B cell (primary cell): ENCODE measurements at regions not wholly inside any gene's neighbourhood (a gene's known extent, or its start where the extent isn't known, plus 50 kb on each side); places are given as distances from the start of the nearest gene placed in this dataset.

Experiments
- ATAC-seq: fragments of 200-7000 bp; cut with Tn5 transposase; one replicate; pipeline ENCODE4 v1.10.0; 2021; ENCODE audit warnings: low read depth, mild to moderate bottlenecking, moderate number of reproducible peaks, moderate library complexity
- CTCF ChIA-PET: fragments of 350-600 bp; sonication (Branson Sonifier 250); formaldehyde crosslinking; loops from one replicate; lab custom pipeline; 2021; ENCODE audit warnings: antibody characterized with exemption, inconsistent platforms; lab: Charles Lee
- POLR2A ChIA-PET: fragments of 350-600 bp; sonication (Branson Sonifier 250); formaldehyde crosslinking; loops from one replicate; lab custom pipeline; 2021; ENCODE audit warnings: antibody characterized with exemption; lab: Charles Lee
- DNase-seq: peaks from one replicate; pipeline ENCODE4 v3.0.0; 2013
- H2AFZ ChIP-seq: 2 replicates; pipeline ENCODE4 v1.6.1; 2012; ENCODE audit warnings: mild to moderate bottlenecking, low read depth, low read length; ENCODE audit not compliant: insufficient read depth, poor library complexity, severe bottlenecking
- H3K27ac ChIP-seq, 2 donors: 1 replicate in 1 of 2; 2 replicates in 1 of 2; pipeline ENCODE4 v1.5.1; 2012 to 2013; ENCODE audit warnings: low read length in 2 of 2, mild to moderate bottlenecking in 2 of 2, moderate library complexity in 1 of 2
- H3K27me3 ChIP-seq, 4 experiments: fragments of 200-600 bp in 1 of 4; sonication (generic) in 1 of 4; replicated peaks in 1 of 4; 1 replicate in 2 of 4; 2 replicates in 2 of 4; pipeline versions ENCODE4 v1.6.1 to v1.7.0; 2013 to 2016; ENCODE audit warnings: low read length in 3 of 4, mild to moderate bottlenecking in 2 of 4, mixed read lengths in 1 of 4, moderate library complexity in 1 of 4; ENCODE audit not compliant: insufficient read depth in 4 of 4, control insufficient read depth in 3 of 4; ENCODE audit errors: control extremely low read depth in 1 of 4
- H3K36me3 ChIP-seq, 2 experiments: replicated peaks in 1 of 2; 1 replicate in 1 of 2; 2 replicates in 1 of 2; pipeline versions ENCODE4 v1.6.1 to v1.7.1; 2013; ENCODE audit warnings: low read length in 1 of 2; ENCODE audit not compliant: insufficient read depth in 2 of 2, control insufficient read depth in 1 of 2; ENCODE audit errors: control extremely low read depth in 1 of 2, extremely low read depth in 1 of 2
- H3K4me1 ChIP-seq, 2 donors: fragments of 200-600 bp in 1 of 2; sonication (generic) in 1 of 2; 1 replicate in 1 of 2; 2 replicates in 1 of 2; pipeline versions ENCODE4 v1.5.1 to v1.6.1; 2013 to 2017; ENCODE audit warnings: low read length in 2 of 2; ENCODE audit not compliant: control insufficient read depth in 2 of 2, insufficient read depth in 2 of 2
- H3K4me2 ChIP-seq: replicated peaks from 2 replicates; pipeline ENCODE3; 2012; ENCODE audit warnings: mild to moderate bottlenecking, low read depth, low read length; ENCODE audit not compliant: poor library complexity, severe bottlenecking
- H3K4me3 ChIP-seq, 5 experiments: fragments of 200-600 bp in 1 of 5; sonication (generic) in 1 of 5; 1 replicate in 3 of 5; 2 replicates in 2 of 5; pipeline versions ENCODE4 v1.5.1 to v1.7.0; 2011 to 2016; ENCODE audit warnings: low read length in 4 of 5, mild to moderate bottlenecking in 4 of 5, low read depth in 2 of 5, control low read depth in 1 of 5, moderate library complexity in 1 of 5; ENCODE audit not compliant: insufficient read depth in 1 of 5; ENCODE audit errors: control extremely low read depth in 1 of 5, extremely low read depth in 1 of 5
- H3K79me2 ChIP-seq: fragments of 200-600 bp; sonication (generic); one replicate; pipeline ENCODE4 v1.6.0; 2016; ENCODE audit warnings: low read length; ENCODE audit not compliant: control insufficient read depth, insufficient read depth
- H3K9ac ChIP-seq: fragments of 200-600 bp; sonication (generic); 2 replicates; pipeline ENCODE4 v1.6.1; 2017; ENCODE audit warnings: mild to moderate bottlenecking, low read length, moderate library complexity
- H3K9me3 ChIP-seq, 3 donors: one replicate each; pipeline versions ENCODE4 v1.6.1 to v1.7.1; 2013; ENCODE audit warnings: low read length in 2 of 3; ENCODE audit not compliant: control insufficient read depth in 2 of 3, insufficient read depth in 1 of 3; ENCODE audit errors: control extremely low read depth in 1 of 3
- H4K20me1 ChIP-seq: 2 replicates; pipeline ENCODE4 v1.6.0; 2012; ENCODE audit warnings: mild to moderate bottlenecking, low read length; ENCODE audit not compliant: insufficient read depth, control insufficient read depth, poor library complexity, severe bottlenecking
- H3K27ac Mint-ChIP-seq: one replicate; pipeline ENCODE4 v1.8.0; 2021; ENCODE audit warnings: mixed read lengths
- H3K27me3 Mint-ChIP-seq: one replicate; pipeline ENCODE4 v1.8.0; 2021; ENCODE audit warnings: mixed read lengths
- H3K4me1 Mint-ChIP-seq: one replicate; pipeline ENCODE4 v1.8.0; 2021; ENCODE audit warnings: mixed read lengths
- H3K4me3 Mint-ChIP-seq: one replicate; pipeline ENCODE4 v1.8.0; 2021; ENCODE audit warnings: mixed read lengths
- H3K9me3 Mint-ChIP-seq: one replicate; pipeline ENCODE4 v1.8.0; 2022; ENCODE audit warnings: mixed read lengths; ENCODE audit not compliant: insufficient read depth
- EZH2 ChIP-seq: IDR thresholded peaks from 2 replicates; pipeline ENCODE4 v1.6.1; 2012; ENCODE audit warnings: borderline replicate concordance, low read depth, mild to moderate bottlenecking, moderate library complexity, low read length; ENCODE audit not compliant: insufficient read depth, poor library complexity, severe bottlenecking
- WGBS: methylation state at CpG from one replicate; pipeline ENCODE4 v1.1.5; 2013; ENCODE audit warnings: missing lambda C conversion rate; ENCODE audit not compliant: insufficient coverage; 5-methylcytosine and 5-hydroxymethylcytosine counted together
- intact Hi-C: fragments of 100-400 bp; cut with micrococcal nuclease; formaldehyde crosslinking; loops from one replicate; pipeline ENCODE4 v1.10.0; 2022
- TF ChIP-seq, protein P1 (sequence below): fragments of 200-600 bp; IDR thresholded peaks from one replicate; pipeline ENCODE4 v1.8.0; 2022; ENCODE audit warnings: antibody characterized with exemption, mild to moderate bottlenecking

DNA sequence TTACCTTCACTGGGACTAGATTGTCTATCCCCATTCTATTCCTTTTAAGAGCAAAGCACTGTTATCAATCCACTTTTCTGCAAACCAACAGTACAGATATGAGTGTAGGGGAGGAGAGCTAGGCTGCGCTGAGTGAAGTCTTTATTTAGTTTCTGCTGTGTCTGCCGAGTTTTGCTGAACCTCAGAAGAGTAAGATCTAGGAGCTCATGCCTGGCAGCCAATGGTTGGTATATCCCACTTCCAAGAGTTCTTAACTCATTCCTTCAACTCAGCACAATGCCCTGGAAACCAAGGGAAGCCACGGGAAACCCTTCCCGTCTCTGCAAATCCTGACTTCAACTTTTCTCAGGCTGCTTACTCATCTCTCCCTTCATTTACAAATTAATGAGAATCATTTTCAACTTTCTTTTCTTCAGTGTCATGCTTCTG, 58.0 kb upstream of the JAK2 start:
- 80% methylated on average over 1 of the region's 4 CpGs for WGBS
- TF ChIP-seq, protein P1, sequence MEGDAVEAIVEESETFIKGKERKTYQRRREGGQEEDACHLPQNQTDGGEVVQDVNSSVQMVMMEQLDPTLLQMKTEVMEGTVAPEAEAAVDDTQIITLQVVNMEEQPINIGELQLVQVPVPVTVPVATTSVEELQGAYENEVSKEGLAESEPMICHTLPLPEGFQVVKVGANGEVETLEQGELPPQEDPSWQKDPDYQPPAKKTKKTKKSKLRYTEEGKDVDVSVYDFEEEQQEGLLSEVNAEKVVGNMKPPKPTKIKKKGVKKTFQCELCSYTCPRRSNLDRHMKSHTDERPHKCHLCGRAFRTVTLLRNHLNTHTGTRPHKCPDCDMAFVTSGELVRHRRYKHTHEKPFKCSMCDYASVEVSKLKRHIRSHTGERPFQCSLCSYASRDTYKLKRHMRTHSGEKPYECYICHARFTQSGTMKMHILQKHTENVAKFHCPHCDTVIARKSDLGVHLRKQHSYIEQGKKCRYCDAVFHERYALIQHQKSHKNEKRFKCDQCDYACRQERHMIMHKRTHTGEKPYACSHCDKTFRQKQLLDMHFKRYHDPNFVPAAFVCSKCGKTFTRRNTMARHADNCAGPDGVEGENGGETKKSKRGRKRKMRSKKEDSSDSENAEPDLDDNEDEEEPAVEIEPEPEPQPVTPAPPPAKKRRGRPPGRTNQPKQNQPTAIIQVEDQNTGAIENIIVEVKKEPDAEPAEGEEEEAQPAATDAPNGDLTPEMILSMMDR: no peak
- TF ChIP-seq EZH2: no peak

DNA sequence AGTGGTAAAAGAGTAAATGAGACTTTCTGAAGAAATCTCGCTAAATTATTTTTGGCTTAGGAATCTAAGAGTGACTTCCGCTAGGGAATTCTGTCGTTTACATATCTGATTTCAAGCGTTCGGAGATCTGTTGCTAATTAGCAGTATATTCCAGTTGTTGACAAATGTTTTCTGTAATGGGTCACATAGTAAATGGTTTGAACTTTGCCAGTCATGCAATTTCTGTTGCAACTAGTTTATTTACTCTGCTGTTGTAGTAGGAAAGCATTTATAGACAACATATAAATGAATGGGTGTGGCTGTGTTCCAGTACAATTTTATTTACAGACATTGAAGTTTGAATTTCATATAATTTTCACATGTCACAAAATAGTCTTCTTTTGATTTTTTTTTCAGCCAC, 57.4 kb upstream of the JAK2 start:
- H3K9ac ChIP-seq: no peak overlapping the region
- H3K4me3 ChIP-seq: no peak overlapping the region
- no peak for ATAC-seq
- H3K27ac ChIP-seq: no peak overlapping the region
- WGBS: 100% methylated on average over 4 of the region's 5 CpGs
- peaks cover 11 to 12% of the 10 kb centered on the region in 2 donors for H3K4me1 ChIP-seq
- TF ChIP-seq EZH2: no peak
- TF ChIP-seq, protein P1: no peak
- no peaks in the 10 kb centered on the region for H3K79me2 ChIP-seq
- no peak overlapping the region for H3K4me2 ChIP-seq
- no peaks in the 10 kb centered on the region for H4K20me1 ChIP-seq
- no peak for DNase-seq
- H3K9me3 Mint-ChIP-seq: no peaks in the 10 kb centered on the region
- H3K27me3 Mint-ChIP-seq: no peaks in the 10 kb centered on the region
- H3K4me3 Mint-ChIP-seq: no peak overlapping the region
- peaks cover 18% of the 10 kb centered on the region for H3K4me1 Mint-ChIP-seq
- H3K27ac Mint-ChIP-seq: no peak overlapping the region
- H3K36me3 ChIP-seq: no peaks in the 10 kb centered on the region
- no peaks in the 10 kb centered on the region for H3K27me3 ChIP-seq
- H2AFZ ChIP-seq: no peak overlapping the region
- intact Hi-C loops: no loop called here
- H3K9me3 ChIP-seq: no peaks in the 10 kb centered on the region
- CTCF ChIA-PET: no interaction called here
- POLR2A ChIA-PET: no interaction called here

More for the DNA sequence above, 58.0 kb upstream of the JAK2 start:
- ChIA-PET CTCF (interaction anchor here (1.2 to 1.4 kb wide), 2 partner anchors 164 to 165 kb away, joined by 3 to 7 read pairs; no protein-coding TSS in a partner anchor), POLR2A (no interaction called here)
- H3K27me3 Mint-ChIP-seq: no peaks in the 10 kb centered on the region
- H3K4me1 Mint-ChIP-seq: peaks cover 18% of the 10 kb centered on the region
- H3K4me3 ChIP-seq: no peak overlapping the region
- no peak overlapping the region for H3K27ac ChIP-seq
- H4K20me1 ChIP-seq: no peaks in the 10 kb centered on the region
- ATAC-seq: no peak
- H3K36me3 ChIP-seq: no peaks in the 10 kb centered on the region
- H3K9me3 Mint-ChIP-seq: no peaks in the 10 kb centered on the region
- no peak overlapping the region for H3K27ac Mint-ChIP-seq
- no peaks in the 10 kb centered on the region for H3K79me2 ChIP-seq
- H3K9me3 ChIP-seq: no peaks in the 10 kb centered on the region
- H3K4me3 Mint-ChIP-seq: no peak overlapping the region
- H3K4me1 ChIP-seq: peaks cover 11 to 12% of the 10 kb centered on the region in 2 donors
- no peak for DNase-seq
- no peak overlapping the region for H2AFZ ChIP-seq
- H3K9ac ChIP-seq: no peak overlapping the region
- H3K27me3 ChIP-seq: no peaks in the 10 kb centered on the region
- no peak overlapping the region for H3K4me2 ChIP-seq
- intact Hi-C loops: no loop called here
